Activated CD8-positive, alpha-beta memory T cell treated with anti-CD3 and anti-CD28 coated beads for 4 hours (primary cell): ENCODE measurements at regions not wholly inside any gene's neighbourhood (a gene's known extent, or its start where the extent isn't known, plus 50 kb on each side); places are given as distances from the start of the nearest gene placed in this dataset.
"Not testable (repeated sequence)": the region's sequence is repeated elsewhere in the genome, so short reads cannot be mapped to it uniquely, and the experiment has no call there.

Experiments
- DNase-seq, 2 donors: peaks; one replicate each; pipeline ENCODE4 v3.0.0-alpha.2; 2020; ENCODE audit warnings: low read depth in 2 of 2

- DNase-seq = no peak
These were observed 1989.8 kb upstream of the TENM3 start for GRCh38 chr4:180253419-180253818.

GRCh38 chr4:180261346-180261745 is 1981.9 kb upstream of the TENM3 start:
- DNase-seq = no peak

- DNase-seq = no peak
These were observed 1963.1 kb upstream of the TENM3 start for GRCh38 chr4:180280076-180280475.

GRCh38 chr4:180280726-180281297 is 1962.4 kb upstream of the TENM3 start:
- no peak for DNase-seq

GRCh38 chr4:180281724-180282123 is 1961.5 kb upstream of the TENM3 start:
- no peak for DNase-seq

GRCh38 chr4:180284267-180284666 is 1958.9 kb upstream of the TENM3 start:
- no peak for DNase-seq

GRCh38 chr4:180285796-180286195 is 1957.4 kb upstream of the TENM3 start:
- no peak for DNase-seq

- DNase-seq = no peak
These were observed 1950.9 kb upstream of the TENM3 start for GRCh38 chr4:180292339-180292738.

- DNase-seq = no peak
These were observed 1947.1 kb upstream of the TENM3 start for GRCh38 chr4:180296036-180296599.

GRCh38 chr4:180304321-180304720 is 1938.9 kb upstream of the TENM3 start:
- DNase-seq = no peak

GRCh38 chr4:180310616-180311015 is 1932.6 kb upstream of the TENM3 start:
- no peak for DNase-seq

GRCh38 chr4:180314972-180315371 is 1928.2 kb upstream of the TENM3 start:
- DNase-seq = no peak

GRCh38 chr4:180330521-180330920 is 1912.7 kb upstream of the TENM3 start:
- DNase-seq = no peak

- no peak for DNase-seq
These were observed 1910.0 kb upstream of the TENM3 start for GRCh38 chr4:180333162-180333561.

GRCh38 chr4:180335566-180335965 is 1907.6 kb upstream of the TENM3 start:
- DNase-seq = no peak

GRCh38 chr4:180336494-180337090 is 1906.6 kb upstream of the TENM3 start:
- DNase-seq = no peak

GRCh38 chr4:180341926-180342325 is 1901.3 kb upstream of the TENM3 start:
- no peak for DNase-seq

GRCh38 chr4:180350901-180351300 is 1892.3 kb upstream of the TENM3 start:
- no peak for DNase-seq

GRCh38 chr4:180356766-180357165 is 1886.4 kb upstream of the TENM3 start:
- DNase-seq = no peak

- DNase-seq = not testable (repeated sequence)
These were observed 1883.1 kb upstream of the TENM3 start for GRCh38 chr4:180360113-180360512.

GRCh38 chr4:180363815-180364214 is 1879.4 kb upstream of the TENM3 start:
- DNase-seq = no peak

- DNase-seq = no peak
These were observed 1870.5 kb upstream of the TENM3 start for GRCh38 chr4:180372691-180373090.

GRCh38 chr4:180377741-180378140 is 1865.5 kb upstream of the TENM3 start:
- DNase-seq = no peak

- DNase-seq = no peak
These were observed 1862.5 kb upstream of the TENM3 start for GRCh38 chr4:180380733-180381132.
